ENCODE measurements at regions not wholly inside any gene's neighbourhood (a gene's known extent, or its start where the extent isn't known, plus 50 kb on each side); places are given as distances from the start of the nearest gene placed in this dataset.

- no peak for TF ChIP-seq POLR2A (IDR thresholded peaks at IDR 0.05)
- no peak for TF ChIP-seq CTCF (IDR thresholded peaks at IDR 0.05 in 4 of 5, conservative IDR thresholded peaks at IDR 0.05 in 1 of 5)
Measured at GRCh38 chr13:26477681-26478080, 79.8 kb upstream of the WASF3 start.

All from gastrocnemius medialis (tissue), 4 donors.